Thyroid gland (tissue), 4 donors: ENCODE measurements at regions not wholly inside any gene's neighbourhood (a gene's known extent, or its start where the extent isn't known, plus 50 kb on each side); places are given as distances from the start of the nearest gene placed in this dataset.

Experiments
- CTCF ChIP-seq, 6 experiments: fragments of 200-600 bp in 3 of 6; fragments of 450-650 bp in 3 of 6; sonication (generic) in 3 of 6; IDR thresholded peaks; one replicate each; pipeline ENCODE4 v1.5.1; 2016 to 2019; ENCODE audit warnings: antibody characterized with exemption in 6 of 6, mild to moderate bottlenecking in 2 of 6, inconsistent platforms in 1 of 6, moderate library complexity in 1 of 6
- POLR2A ChIP-seq, 2 donors: fragments of 450-650 bp; IDR thresholded peaks; one replicate each; pipeline ENCODE4 v1.6.1; 2017; ENCODE audit warnings: antibody characterized with exemption in 2 of 2, mild to moderate bottlenecking in 2 of 2, moderate library complexity in 1 of 2

- TF ChIP-seq CTCF (IDR thresholded peaks at IDR 0.05): no peak
- no peak for TF ChIP-seq POLR2A (IDR thresholded peaks at IDR 0.05)
Observed at GRCh38 chr6:54057058-54057457, 54.2 kb upstream of the MLIP start.
